ENCODE measurements at regions not wholly inside any gene's neighbourhood (a gene's known extent, or its start where the extent isn't known, plus 50 kb on each side); places are given as distances from the start of the nearest gene placed in this dataset.

DNA sequence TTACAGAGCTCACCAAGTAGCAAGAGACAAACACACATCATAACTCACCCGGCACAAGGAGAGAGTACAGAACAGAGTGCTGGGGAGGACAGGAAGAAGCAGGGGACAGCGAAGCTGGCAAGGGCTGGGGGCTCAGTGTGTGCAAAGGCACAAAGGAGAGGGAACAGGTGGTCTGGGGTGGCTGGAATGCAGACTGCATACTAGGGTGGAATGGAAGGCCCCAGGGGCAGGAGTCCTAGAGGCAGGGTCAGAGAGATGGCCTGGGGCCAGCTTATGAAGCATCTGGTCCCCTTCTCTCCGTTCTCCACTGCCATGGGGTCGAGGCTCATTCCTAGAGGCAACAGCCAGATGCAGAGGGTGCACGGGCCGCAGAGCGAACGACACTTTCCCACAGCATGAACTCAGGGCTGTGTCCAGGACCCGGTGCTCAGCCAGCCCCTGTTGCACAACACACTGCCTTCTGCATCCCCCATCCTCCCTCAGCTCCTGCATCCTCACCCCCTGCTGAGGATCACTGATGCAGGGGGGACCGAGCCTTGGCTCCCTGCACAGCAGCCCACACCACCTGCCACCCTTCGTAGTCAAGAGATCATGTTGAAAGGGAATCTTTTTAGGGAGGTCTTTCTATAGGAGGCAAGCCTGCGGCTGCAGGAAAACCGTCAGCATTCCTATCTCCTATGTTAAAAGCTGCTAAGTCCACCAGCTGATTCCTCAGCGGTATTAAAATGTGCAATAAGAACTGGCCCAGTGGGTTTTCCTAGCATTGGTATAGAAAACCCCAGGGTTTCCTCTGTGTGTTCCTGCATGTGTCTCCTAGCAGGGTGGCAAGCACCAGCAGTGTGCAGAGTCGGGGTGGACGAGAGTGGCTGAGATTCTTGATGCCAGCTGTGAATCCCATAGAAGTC, 293.5 kb downstream of the UACA start:
- no peak for DNase-seq

DNA sequence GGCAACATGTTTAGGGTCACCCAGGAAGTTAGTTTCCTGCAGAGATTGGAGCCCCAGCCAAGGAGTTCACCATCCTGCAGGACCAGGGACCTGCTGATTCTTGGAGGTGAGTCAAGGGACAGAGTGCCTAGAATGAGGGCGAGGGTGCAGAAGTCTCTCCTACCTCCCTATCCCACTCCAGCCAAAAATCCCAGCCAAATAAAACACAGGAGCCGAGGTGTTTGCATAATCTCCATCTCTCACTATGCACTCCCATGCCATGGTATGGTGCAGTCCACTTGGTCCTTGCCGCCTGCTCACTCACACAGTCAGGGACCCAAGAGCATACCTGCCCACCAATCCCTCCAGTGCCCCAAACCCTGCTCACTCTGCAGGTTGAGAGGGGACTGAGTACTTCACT, 294.2 kb downstream of the UACA start:
- no peak for DNase-seq

DNA sequence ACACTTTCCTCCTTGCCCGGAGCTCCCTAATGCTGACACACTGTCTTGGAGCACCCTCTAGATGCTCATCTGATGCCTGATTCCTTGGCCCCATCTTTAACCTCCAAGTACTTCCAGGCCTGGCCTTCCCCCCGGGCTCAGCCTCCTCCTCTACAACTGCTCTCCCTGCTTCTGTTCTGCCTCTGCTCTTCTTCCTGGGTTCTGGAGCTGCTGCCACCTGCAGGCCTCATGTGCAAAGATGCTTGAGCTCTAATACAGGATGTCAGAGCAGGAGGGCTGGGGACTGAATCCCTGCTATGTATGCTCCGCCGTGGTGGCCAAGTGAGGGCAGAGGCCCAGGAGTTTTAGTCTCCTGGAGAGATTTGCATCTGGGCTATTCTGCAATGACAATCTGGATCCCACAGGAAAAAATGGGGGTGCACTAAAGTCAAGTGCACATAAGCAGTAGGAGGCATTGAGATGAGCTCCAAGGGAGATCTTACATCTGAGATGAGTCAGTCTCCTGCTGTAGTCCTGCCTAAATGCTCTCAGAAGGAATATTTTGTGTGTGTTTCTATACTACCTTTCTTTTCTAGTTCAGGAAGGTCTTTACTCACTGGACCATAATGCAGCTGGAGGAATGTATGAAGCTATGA, 296.3 kb downstream of the UACA start:
- peak; percentile 71 for DNase-seq

DNA sequence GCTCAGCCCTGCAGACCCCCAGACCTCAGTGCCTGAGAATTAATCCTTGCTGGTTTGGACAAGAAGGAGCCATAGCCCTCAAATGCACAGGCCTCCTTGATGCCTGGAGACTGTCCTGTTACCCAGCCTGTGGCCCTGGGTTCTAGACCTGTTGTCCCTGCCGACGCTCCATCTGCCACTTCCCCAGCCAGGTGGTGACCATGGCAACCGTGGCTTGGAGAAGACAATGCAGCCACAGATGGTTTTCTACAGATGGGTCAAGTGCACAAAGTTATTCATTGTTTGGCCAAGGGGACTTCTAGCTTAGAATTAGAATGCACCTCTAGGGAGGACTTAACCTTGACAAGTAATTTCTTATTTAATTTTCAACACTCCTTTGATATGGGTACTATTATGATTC, 297.1 kb downstream of the UACA start:
- DNase-seq: no peak

DNA sequence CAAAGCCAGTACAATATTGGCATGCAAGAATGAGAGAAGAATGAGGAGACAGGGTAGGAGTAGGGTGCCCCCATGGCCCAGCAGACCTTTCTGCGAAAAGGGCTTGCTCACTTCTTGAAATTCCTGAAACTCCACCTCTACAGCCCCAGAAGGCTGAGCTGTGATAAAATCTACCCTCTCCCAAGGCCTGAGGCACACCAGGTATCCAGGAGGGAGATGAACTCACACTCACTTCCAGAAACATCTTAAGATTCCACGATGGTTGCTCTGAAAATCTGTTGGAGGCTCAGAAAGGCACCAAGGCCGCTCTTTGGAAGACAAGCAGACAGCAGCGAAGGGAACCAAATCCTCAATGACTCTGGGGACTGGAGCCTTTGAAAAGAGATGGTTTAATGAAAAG, 297.5 kb downstream of the UACA start:
- DNase-seq: no peak

DNA sequence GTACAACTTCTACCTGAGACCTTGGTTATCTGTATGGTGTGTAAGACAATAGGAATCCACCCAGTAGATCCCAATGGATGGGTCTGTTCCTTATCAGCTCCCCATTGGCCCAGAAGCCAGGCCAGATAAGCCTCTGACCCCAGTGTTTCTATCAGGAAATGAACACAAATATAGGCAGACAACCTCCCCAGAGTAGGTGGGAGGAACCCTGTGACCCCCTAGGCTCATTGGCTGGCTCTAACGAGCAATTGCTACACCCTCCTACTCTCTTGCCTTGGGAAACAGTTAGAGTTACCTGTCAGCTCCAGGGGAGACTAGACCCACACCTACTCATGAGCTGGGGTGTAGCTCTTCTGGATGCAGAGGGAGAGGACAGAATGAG, 299.9 kb downstream of the UACA start:
- no peak for DNase-seq

DNA sequence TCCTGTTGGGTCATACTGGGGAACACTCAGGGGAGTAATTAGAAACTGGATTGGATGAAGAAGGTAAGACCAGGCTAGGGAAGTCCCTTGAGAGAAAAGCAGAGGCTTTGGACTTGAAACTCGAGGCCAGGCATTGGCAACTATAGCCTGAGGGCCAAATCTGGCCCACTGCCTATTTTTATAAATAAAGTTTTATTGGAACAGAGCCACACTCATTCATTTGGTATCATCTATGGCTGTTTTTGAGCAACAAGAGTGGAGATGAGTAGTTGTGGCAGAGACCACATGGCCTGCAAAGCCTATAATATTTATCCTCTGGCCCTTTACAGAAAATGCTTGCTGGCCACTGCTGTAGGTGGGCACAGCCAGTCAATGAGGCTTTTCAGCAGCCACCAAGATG, 301.4 kb downstream of the UACA start:
- DNase-seq: no peak

DNA sequence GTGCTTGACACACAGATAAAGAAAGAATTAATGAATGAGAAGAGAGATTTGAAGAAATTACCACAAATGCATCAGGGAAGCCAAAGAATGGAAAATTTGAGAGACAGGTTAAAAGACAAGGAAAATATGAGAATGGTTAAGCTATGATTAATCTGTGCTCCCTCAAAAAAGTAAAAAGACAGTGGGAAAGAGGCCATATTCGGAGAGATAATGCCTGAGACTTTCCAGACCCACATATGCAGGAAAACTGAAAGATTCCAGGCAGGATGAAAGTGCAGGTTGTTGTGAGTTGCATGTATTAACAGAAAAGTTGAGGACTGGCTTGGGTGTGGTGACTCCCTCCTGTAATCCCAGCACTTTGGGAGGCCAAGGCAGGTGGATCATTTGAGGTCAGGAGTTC, 302.3 kb downstream of the UACA start:
- DNase-seq: no peak

DNA sequence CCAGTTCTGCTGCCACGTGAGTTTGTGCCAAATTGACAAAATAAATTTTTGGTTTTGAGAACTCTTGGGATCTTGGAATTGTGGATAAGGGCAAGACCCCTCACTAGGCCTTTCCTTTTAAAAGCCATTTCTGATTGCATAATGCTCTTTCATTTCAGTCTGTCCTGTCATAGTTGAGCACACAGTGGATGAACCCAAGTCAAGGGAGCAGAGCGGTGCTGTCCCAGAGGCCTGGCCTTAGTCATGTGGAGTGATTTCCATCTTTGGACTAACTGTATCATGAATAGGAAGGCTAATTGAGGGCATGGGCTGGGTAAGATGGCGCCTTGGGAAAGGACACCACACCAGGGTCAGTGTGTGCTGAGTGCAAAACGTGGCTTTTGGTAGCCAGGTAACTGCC, 304.0 kb downstream of the UACA start:
- no peak for DNase-seq

DNA sequence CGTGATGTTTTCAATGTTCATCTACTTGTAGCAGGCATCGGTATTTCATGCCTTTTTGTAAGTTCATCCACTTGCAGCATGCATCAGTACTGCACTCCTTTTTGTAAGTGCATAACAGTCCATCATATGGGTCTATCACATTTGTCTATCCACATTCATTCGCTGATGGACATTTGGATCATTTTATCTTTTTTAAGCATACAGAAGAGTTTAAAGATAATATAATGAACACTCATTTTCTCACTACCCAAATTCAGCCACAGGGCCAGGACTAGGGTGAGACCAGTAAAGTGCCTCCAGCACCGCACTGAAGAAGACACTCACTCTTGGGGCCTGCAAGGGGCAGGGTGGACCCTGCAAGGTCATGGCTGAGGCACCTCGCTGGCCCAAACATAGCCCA, 309.6 kb downstream of the UACA start:
- no peak for DNase-seq

DNA sequence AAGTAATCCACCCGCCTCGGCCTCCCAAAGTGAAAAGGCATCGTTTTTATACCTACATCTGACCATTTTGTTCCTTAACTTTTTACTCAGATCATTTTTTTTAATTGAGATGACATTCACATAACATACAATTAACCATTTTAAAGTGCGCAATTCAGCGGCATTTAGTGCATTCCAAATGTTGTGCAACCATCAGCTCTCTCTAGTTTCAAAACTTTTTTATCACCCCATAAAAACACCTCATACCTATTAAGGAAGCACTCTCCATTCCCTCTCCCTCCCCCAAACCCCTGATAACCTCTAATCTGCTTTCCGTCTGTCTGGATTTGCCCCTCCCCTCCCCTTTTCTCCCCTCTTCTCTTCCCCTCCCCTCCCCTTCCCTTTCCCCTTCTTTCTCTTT, 310.1 kb downstream of the UACA start:
- DNase-seq: no peak

DNA sequence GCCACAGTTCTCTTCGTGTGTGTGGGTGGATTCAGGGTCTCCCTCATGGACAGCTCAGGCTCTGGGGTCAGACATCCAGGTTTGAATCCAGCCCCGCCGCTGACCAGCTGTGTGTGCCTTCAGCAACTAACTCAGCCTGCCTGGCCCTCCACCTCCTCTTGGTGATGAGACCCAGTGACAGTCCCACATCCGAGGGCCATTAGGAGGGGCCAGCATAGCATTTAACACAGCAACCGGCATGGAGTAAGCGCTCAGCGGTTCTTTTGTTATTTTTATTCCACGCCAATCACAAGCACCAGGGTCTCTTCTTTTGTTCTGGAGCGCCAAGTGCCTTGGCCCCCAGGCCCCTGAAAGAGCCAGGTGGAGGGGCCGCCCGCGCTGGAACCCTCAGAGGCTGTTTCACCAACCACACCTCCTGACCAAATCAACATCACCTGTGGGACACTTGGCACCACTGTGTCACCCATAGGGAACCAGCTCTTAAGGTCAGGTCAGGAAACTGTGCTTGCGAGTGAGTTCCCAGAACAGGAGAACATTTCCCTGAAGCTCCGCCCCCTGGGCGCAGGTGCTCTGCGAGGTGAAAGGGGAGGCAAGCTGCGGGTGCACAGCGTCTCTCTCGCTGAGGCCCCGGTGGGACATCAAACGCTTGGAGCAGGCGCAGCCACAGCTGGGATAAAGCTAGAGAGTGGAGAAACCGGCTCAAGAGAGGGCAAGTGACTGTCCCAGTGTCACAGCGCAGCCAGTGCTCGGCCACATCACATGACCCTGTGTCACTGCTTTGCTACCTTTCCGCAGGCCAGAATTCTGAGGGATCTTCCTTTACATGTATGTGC, 311.3 kb downstream of the UACA start:
- DNase-seq: no peak

DNA sequence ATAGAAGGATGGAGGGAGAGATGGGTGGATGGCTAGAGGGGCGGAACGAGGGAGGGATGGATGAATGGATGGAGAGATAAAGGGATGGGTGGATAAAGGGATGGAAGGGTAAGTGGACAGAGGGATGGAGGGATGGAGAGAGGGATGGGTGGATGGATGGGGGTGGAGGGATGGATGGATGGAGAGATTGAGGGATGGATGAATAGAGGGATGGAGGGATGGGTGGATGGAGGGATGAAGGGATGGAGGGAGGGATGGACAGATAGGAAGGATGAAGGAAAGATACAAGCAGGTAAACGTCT, 313.3 kb downstream of the UACA start:
- no peak for DNase-seq

DNA sequence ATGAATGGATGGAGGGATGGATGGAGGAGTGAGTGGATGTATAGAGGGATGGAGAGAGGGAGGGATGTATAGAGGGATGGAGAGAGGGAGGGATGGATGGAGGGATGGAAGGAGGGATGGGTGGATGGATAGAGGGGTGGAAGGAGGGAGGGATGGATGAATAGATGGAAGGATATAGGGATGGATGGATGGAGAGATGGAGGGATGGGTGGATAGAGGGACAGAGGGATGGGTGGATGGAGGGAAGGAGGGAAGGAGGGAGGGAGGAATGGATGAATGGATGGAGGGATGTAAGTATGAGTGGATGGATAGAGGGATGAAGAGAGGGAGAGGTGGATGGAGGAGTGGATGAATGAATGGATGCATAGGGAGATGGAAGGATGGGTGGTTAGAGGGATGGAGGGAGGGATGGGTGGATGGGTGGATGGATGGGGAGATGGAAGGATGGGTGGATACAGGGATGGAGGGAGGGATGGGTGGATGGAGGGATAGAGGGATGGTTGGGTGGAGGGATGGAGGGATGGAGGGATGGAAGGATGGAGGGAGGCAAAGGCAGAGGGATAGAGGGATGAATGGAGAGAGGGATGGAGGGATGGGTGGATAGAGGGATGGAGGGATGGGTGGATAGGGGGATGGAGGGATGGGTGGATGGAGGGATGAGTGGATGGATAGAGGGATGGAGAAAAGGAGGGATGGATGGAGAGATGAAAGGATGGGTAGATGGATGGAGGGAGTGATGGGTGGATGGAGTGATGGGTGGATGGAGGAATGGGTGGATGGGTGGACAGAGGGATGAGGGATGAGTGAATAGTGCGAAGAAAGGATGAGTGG, 313.8 kb downstream of the UACA start:
- DNase-seq: no peak

DNA sequence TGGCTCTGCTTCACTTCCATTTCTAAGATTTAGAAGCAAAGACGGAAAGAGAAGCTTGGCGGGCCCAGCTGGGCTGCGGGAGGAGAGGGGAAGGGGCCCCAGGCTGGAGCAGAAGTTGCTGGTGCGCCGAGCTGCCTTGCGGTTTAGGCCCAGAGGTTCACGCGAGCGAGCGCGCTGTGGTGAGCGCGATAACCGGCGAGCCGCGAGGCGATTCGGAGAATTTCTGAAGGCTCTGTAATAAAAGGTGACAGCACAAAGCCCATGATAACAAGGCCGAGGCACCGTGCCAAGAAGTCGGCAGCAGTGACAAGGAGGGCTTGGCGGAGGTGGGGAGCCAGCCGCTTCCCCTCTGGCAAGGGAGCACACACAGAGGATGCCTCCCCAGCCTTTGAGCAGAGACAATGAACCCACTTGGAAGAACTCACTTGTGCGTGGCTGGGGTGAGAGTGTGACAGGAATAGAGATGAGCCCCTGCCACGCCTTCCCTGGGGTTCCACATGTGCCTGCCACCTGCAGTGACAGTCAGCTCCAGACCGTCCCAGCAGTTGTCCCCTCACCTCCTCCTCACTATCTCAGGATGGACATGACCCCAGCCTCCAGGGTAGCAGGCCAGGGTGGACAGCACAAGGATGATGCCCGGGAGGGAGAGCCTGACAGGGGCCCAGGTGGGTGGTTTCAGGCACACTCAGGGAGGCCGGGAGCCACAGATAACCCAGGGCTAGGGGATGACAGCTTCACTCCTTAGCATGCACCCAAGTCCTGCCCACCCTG, 315.2 kb downstream of the UACA start:
- DNase-seq: no peak

DNA sequence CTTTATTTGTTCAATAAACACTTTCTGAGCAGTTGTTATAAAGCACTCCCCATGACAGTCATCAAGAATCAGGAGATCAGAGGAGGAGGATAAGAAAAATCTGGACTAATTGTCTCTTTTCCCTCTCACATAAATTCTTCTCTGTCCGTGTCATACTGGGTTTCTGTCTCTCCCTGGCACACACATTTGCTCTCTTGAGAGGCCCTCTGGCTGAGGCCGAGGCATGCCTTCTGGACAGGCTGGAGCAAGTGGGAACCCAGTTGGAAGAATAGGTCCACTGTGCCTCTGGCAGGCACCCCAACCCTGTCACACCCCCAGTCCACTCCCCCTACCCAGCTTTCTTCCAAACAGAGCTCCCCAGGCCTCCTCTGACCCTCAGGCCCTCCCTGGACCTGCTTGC, 315.8 kb downstream of the UACA start:
- no peak for DNase-seq

DNA sequence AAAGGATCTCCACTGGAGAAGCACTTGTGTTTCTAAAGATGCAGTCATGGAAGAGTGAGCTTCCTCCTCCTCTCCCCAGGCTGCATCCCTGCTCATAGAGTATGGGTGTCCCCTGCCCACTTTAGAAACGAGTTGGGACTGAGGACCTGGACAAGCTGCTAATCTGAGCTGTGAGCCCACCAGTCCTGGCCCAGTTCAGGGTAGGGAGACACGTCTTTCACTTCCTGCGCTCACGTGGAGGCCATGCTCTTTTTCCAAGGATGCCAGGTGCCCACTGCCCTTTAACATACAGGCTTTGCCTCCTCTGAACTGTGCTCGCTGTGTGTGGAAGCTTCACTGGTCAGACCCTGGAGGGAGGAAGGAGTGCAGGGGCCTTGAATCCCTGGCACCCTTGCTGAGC, 316.3 kb downstream of the UACA start:
- no peak for DNase-seq

DNA sequence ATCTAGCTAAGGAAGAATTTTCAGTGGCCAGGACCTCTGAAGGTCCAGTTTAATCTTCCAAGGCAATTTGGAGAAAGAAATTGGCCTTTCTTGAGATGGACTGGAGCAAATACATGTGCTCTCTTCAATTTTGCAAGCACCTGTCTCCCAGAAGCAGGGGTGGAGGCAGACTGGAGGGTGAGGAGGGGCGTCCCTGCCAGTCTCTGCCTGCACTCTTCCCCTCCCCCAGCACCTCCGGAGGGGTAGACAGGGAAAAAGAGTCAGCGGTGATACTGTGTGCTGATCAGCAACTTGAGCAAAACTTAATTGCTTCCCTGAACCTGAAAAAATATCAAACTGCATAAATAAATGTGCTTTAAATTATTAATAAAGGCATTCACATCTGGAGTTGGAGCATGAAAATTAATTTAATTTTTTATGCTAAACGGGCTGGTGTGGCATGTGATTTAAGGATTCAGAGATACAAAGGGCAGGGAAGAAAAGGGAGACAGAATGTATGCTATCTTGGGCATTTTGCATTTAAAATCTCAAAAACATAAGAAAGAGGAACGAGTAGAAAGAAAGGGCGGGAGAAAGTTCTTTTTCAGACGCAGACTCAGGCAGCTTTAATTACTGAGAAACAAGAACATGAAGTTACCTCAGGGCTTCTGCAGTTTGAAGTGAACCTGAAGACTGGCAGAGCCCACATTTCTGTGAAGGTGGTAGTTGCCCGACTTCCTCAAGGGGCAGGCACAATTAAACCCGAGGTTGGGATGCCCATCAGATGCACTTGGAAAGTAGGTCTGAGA, 319.7 kb downstream of the UACA start:
- DNase-seq: no peak

DNA sequence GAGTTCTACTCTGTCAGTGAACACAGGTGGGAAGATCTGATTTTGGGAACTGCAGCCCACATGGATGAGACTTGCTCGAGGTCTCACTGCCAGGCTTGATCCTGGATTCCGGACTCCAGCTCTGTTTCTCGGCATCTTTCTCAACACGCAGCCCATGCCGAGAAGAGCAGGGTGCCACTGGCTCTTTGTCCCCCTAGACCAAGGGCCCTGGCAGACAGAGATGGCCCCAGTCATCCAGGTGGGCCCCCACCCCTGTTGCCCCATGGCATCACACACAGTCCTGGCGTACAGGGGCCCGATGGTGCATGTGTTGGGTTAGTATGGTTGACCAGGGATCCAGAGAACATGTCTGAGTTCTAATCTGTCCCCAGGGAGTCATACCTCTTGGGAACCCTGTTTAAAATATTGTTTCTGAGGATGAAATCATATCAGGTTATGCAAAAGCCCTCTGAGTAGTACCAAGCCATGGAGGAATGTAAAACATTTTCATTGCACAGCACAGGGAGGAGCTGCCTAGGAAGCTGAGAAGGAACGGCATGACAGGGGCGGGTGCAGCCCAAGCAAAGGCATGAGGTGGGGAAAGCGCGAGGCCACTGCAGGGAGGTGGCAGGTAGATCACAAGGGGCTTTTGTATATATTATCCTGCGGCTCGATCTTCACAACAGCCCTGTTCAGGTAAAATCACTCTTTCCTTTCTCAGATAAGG, 320.6 kb downstream of the UACA start:
- no peak for DNase-seq

DNA sequence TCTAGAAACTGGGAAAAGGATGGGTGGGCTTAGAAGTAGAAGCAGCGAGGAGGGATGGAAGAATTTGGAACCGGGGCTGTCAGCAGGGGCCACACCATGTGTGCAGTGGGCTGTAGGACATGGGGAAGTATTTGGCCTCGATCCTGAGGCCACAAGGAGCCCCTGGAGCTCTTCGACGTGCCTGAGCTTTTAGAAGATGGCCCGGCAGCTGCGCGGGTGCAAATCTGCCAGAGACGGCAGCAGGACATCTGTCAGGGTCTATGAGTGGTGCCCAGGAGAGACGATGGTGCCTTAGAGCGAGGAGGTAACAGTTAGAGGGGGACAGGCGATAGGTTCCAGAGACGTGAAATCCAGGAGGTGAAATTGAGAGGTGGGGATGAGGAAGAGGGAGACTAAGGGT, 321.1 kb downstream of the UACA start:
- DNase-seq: no peak
